Parathyroid adenoma (tissue), 2 donors: ENCODE measurements at regions not wholly inside any gene's neighbourhood (a gene's known extent, or its start where the extent isn't known, plus 50 kb on each side); places are given as distances from the start of the nearest gene placed in this dataset.

Experiments
- H2AFZ ChIP-seq: fragments of 300-600 bp; sonication (generic); one replicate; pipeline ENCODE4 v1.7.0; 2017; ENCODE audit warnings: antibody characterized with exemption, mild to moderate bottlenecking
- H3K27ac ChIP-seq: fragments of 300-600 bp; sonication (generic); one replicate; pipeline ENCODE4 v1.7.0; 2017
- H3K27me3 ChIP-seq: fragments of 300-600 bp; sonication (generic); one replicate; pipeline ENCODE4 v1.7.0; 2017; ENCODE audit warnings: low read length; ENCODE audit not compliant: control insufficient read depth, insufficient read depth
- H3K36me3 ChIP-seq: fragments of 300-600 bp; sonication (generic); one replicate; pipeline ENCODE4 v1.7.0; 2017; ENCODE audit warnings: low read length; ENCODE audit not compliant: control insufficient read depth, insufficient read depth
- H3K4me1 ChIP-seq: fragments of 300-600 bp; sonication (generic); one replicate; pipeline ENCODE4 v1.7.0; 2017; ENCODE audit warnings: control low read depth
- H3K4me2 ChIP-seq: fragments of 300-600 bp; sonication (generic); one replicate; pipeline ENCODE4 v1.7.0; 2017; ENCODE audit warnings: low read length
- H3K4me3 ChIP-seq: fragments of 300-600 bp; sonication (generic); one replicate; pipeline ENCODE4 v1.7.0; 2017; ENCODE audit warnings: low read depth, low read length
- H3K79me2 ChIP-seq: fragments of 300-600 bp; sonication (generic); one replicate; pipeline ENCODE4 v1.7.0; 2017; ENCODE audit warnings: control low read depth
- H3K9ac ChIP-seq: fragments of 300-600 bp; sonication (generic); one replicate; pipeline ENCODE4 v1.7.0; 2017; ENCODE audit warnings: mild to moderate bottlenecking
- H3K9me3 ChIP-seq: fragments of 300-600 bp; sonication (generic); one replicate; pipeline ENCODE4 v1.7.0; 2017; ENCODE audit warnings: low read length; ENCODE audit not compliant: control insufficient read depth
- CTCF ChIP-seq: fragments of 300-600 bp; sonication (generic); IDR thresholded peaks from one replicate; pipeline ENCODE4 v1.7.0; 2017; ENCODE audit warnings: antibody characterized with exemption, mild to moderate bottlenecking
- donor health status: primary hyperparathyroidism.

- Histone ChIP-seq H3K79me2 (no peaks in the 10 kb centered on the region), H3K36me3 (no peaks in the 10 kb centered on the region), H3K27ac (no peak overlapping the region), H3K4me2 (no peak overlapping the region), H2AFZ (no peak overlapping the region), H3K4me1 (peaks cover 3% of the 10 kb centered on the region), H3K9ac (no peak overlapping the region), H3K4me3 (no peak overlapping the region), H3K9me3 (no peaks in the 10 kb centered on the region), H3K27me3 (no peaks in the 10 kb centered on the region)
- TF ChIP-seq CTCF: no peak
Measured at GRCh38 chr7:131145770-131146169, 181.9 kb upstream of the MKLN1 start.

GRCh38 chr7:131147604-131148003, 180.1 kb upstream of the MKLN1 start:
- no peak overlapping the region for H3K27ac ChIP-seq
- H2AFZ ChIP-seq: peak overlapping the region; percentile 1
- H3K4me3 ChIP-seq: no peak overlapping the region
- no peaks in the 10 kb centered on the region for H3K36me3 ChIP-seq
- H3K27me3 ChIP-seq: no peaks in the 10 kb centered on the region
- no peak overlapping the region for H3K9ac ChIP-seq
- H3K4me1 ChIP-seq: peaks cover 3% of the 10 kb centered on the region
- H3K9me3 ChIP-seq: no peaks in the 10 kb centered on the region
- no peak overlapping the region for H3K4me2 ChIP-seq
- TF ChIP-seq CTCF: no peak
- no peaks in the 10 kb centered on the region for H3K79me2 ChIP-seq

GRCh38 chr7:131148258-131148657, 179.4 kb upstream of the MKLN1 start:
- Histone ChIP-seq H3K79me2 (no peaks in the 10 kb centered on the region), H3K27me3 (no peaks in the 10 kb centered on the region), H3K27ac (no peak overlapping the region), H3K4me1 (peaks cover 3% of the 10 kb centered on the region), H3K9me3 (no peaks in the 10 kb centered on the region), H3K36me3 (no peaks in the 10 kb centered on the region), H3K9ac (no peak overlapping the region), H3K4me3 (no peak overlapping the region), H3K4me2 (no peak overlapping the region), H2AFZ (peak overlapping the region; percentile 8)
- no peak for TF ChIP-seq CTCF

GRCh38 chr7:131148708-131149428, 178.8 kb upstream of the MKLN1 start:
- no peak overlapping the region for H3K4me2 ChIP-seq
- TF ChIP-seq CTCF: no peak
- H3K9me3 ChIP-seq: no peaks in the 10 kb centered on the region
- no peak overlapping the region for H3K27ac ChIP-seq
- H3K4me1 ChIP-seq: peaks cover 3% of the 10 kb centered on the region
- no peak overlapping the region for H3K9ac ChIP-seq
- no peak overlapping the region for H3K4me3 ChIP-seq
- H3K36me3 ChIP-seq: no peaks in the 10 kb centered on the region
- H2AFZ ChIP-seq: no peak overlapping the region
- H3K27me3 ChIP-seq: no peaks in the 10 kb centered on the region
- H3K79me2 ChIP-seq: no peaks in the 10 kb centered on the region

GRCh38 chr7:131149429-131149773, 178.3 kb upstream of the MKLN1 start:
- H3K79me2 ChIP-seq: no peaks in the 10 kb centered on the region
- H3K9ac ChIP-seq: no peak overlapping the region
- no peak overlapping the region for H3K27ac ChIP-seq
- no peak for TF ChIP-seq CTCF
- H3K4me1 ChIP-seq: peaks cover 3% of the 10 kb centered on the region
- H3K27me3 ChIP-seq: no peaks in the 10 kb centered on the region
- no peak overlapping the region for H3K4me2 ChIP-seq
- H2AFZ ChIP-seq: no peak overlapping the region
- no peak overlapping the region for H3K4me3 ChIP-seq
- no peaks in the 10 kb centered on the region for H3K36me3 ChIP-seq
- H3K9me3 ChIP-seq: no peaks in the 10 kb centered on the region
